ENCODE measurements at regions not wholly inside any gene's neighbourhood (a gene's known extent, or its start where the extent isn't known, plus 50 kb on each side); places are given as distances from the start of the nearest gene placed in this dataset.
"Not testable (repeated sequence)": the region's sequence is repeated elsewhere in the genome, so short reads cannot be mapped to it uniquely, and the experiment has no call there.

DNA sequence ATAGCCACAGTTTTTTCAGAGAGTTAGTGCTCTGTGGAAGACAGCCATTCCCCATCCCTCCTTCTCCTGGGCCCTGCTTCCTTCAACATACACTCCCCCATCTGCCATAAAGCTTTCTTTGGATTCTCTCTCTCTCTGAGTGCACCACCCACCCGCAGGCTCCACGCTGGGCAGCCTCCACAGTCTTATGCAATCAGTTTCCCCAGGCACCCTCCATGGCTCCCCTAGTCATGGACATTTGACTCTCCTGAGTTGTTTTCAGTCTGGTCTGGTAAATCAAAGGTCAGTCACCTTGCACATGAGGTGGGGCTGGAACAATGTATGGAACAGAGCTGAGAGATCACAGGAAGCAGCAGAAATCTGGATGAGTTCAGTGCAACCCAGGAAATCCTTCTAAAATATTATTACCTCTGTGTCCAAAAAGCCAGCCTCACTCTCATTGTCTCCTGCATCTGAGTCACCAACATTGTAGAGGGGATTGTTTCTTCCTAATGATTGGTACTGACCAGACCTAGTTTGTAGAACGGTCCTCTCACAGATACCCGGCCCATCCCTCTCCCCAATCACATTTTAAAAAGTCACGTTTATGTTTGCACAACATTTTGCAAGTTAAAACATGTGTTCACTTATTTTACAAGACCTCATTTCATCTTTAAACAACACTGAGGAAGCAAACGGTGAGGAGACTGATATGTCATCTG, 70.1 kb downstream of the CYCS start:
- Histone ChIP-seq H3K4me1 (ENCODE audit: control insufficient read depth, extremely low read depth, insufficient read depth, low read length) (no peaks in the 10 kb centered on the region), H3K4me3 (replicated peaks in 1 of 4; ENCODE audit: control extremely low read depth in 1 of 4, insufficient read depth in 1 of 4, low read depth in 3 of 4, low read length in 4 of 4) (no peak overlapping the region), H3K79me2 (ENCODE audit: control insufficient read depth, insufficient read depth, low read length) (no peaks in the 10 kb centered on the region), H4K20me1 (ENCODE audit: control insufficient read depth, extremely low read depth, insufficient read depth, low read length) (no peaks in the 10 kb centered on the region), H3K27ac (ENCODE audit: insufficient read depth, low read length) (no peak overlapping the region), H3K4me2 (ENCODE audit: extremely low read depth, insufficient read depth, low read length) (no peak overlapping the region), H3K9me3 (ENCODE audit: control insufficient read depth, insufficient read depth, low read depth, low read length) (no peaks in the 10 kb centered on the region), H3K9ac (ENCODE audit: insufficient read depth, low read length) (no peak overlapping the region), H3K27me3 (ENCODE audit: control insufficient read depth, insufficient read depth, low read length) (peaks cover 7% of the 10 kb centered on the region), H3K36me3 (ENCODE audit: control insufficient read depth, insufficient read depth, low read length) (no peaks in the 10 kb centered on the region), H2AFZ (ENCODE audit: low read length) (no peak overlapping the region)
- DNase-seq (ENCODE audit: low read depth in 2 of 2), result no peak
- TF ChIP-seq, protein P1, sequence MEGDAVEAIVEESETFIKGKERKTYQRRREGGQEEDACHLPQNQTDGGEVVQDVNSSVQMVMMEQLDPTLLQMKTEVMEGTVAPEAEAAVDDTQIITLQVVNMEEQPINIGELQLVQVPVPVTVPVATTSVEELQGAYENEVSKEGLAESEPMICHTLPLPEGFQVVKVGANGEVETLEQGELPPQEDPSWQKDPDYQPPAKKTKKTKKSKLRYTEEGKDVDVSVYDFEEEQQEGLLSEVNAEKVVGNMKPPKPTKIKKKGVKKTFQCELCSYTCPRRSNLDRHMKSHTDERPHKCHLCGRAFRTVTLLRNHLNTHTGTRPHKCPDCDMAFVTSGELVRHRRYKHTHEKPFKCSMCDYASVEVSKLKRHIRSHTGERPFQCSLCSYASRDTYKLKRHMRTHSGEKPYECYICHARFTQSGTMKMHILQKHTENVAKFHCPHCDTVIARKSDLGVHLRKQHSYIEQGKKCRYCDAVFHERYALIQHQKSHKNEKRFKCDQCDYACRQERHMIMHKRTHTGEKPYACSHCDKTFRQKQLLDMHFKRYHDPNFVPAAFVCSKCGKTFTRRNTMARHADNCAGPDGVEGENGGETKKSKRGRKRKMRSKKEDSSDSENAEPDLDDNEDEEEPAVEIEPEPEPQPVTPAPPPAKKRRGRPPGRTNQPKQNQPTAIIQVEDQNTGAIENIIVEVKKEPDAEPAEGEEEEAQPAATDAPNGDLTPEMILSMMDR (conservative IDR thresholded peaks at IDR 0.05 in 1 of 2, IDR thresholded peaks at IDR 0.05 in 1 of 2; ENCODE audit: low read depth in 1 of 2, low read length in 2 of 2), result no peak
- TF ChIP-seq EZH2 (IDR thresholded peaks at IDR 0.05; ENCODE audit: low read length, missing control alignments), result no peak

DNA sequence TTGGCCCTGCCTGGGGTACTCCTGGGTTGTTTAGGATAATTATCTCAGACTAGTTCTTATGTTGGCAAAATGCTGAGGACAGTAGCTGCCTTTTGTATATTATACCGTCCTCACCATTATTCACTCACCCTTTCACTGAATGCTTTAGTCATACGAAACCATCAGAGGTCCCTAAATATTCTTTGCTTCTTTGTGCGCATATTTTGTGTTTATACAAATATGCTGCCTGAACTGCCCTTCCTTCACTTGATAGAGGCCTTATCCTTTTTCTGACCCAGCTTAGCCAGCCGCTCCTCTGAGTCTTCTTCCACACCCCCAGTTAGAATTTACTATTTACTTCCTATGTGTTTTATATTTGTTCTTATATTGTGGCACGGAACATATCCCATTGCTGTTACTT, 70.2 kb upstream of the OSBPL3 start:
- Histone ChIP-seq H3K27me3 (ENCODE audit: control insufficient read depth, insufficient read depth, low read length) (peaks cover 7% of the 10 kb centered on the region), H3K4me3 (replicated peaks in 1 of 4; ENCODE audit: control extremely low read depth in 1 of 4, insufficient read depth in 1 of 4, low read depth in 3 of 4, low read length in 4 of 4) (no peak overlapping the region), H3K36me3 (ENCODE audit: control insufficient read depth, insufficient read depth, low read length) (no peaks in the 10 kb centered on the region), H3K9me3 (ENCODE audit: control insufficient read depth, insufficient read depth, low read depth, low read length) (no peaks in the 10 kb centered on the region), H3K27ac (ENCODE audit: insufficient read depth, low read length) (no peak overlapping the region), H3K4me1 (ENCODE audit: control insufficient read depth, extremely low read depth, insufficient read depth, low read length) (no peaks in the 10 kb centered on the region), H2AFZ (ENCODE audit: low read length) (no peak overlapping the region), H4K20me1 (ENCODE audit: control insufficient read depth, extremely low read depth, insufficient read depth, low read length) (no peaks in the 10 kb centered on the region), H3K79me2 (ENCODE audit: control insufficient read depth, insufficient read depth, low read length) (no peaks in the 10 kb centered on the region), H3K9ac (ENCODE audit: insufficient read depth, low read length) (no peak overlapping the region), H3K4me2 (ENCODE audit: extremely low read depth, insufficient read depth, low read length) (no peak overlapping the region)
- TF ChIP-seq EZH2 (IDR thresholded peaks at IDR 0.05; ENCODE audit: low read length, missing control alignments), result no peak
- TF ChIP-seq, protein P1 (conservative IDR thresholded peaks at IDR 0.05 in 1 of 2, IDR thresholded peaks at IDR 0.05 in 1 of 2; ENCODE audit: low read depth in 1 of 2, low read length in 2 of 2), result no peak
- DNase-seq (ENCODE audit: low read depth in 2 of 2), result no peak

DNA sequence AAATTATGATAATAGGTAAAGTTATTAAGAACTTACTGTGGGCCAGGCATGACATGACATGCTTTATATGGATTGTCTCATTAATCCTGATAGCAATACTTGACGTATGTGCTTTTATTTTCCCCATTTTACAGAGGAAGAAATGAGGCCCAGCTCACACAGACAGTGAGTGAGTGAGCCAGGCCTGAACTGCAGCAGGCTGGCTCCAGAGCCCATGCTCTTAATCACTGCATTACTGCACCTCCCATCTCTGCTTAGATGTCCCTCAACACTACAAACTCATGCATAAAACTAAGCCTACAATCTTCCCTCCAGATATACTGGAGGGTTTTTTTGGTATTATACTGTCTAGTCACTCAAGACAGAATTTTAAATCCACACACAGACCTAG, 68.5 kb upstream of the OSBPL3 start:
- Histone ChIP-seq H3K36me3 (ENCODE audit: control insufficient read depth, insufficient read depth, low read length) (no peaks in the 10 kb centered on the region), H3K27ac (ENCODE audit: insufficient read depth, low read length) (no peak overlapping the region), H3K4me2 (ENCODE audit: extremely low read depth, insufficient read depth, low read length) (no peak overlapping the region), H3K9me3 (ENCODE audit: control insufficient read depth, insufficient read depth, low read depth, low read length) (no peaks in the 10 kb centered on the region), H3K9ac (ENCODE audit: insufficient read depth, low read length) (no peak overlapping the region), H3K79me2 (ENCODE audit: control insufficient read depth, insufficient read depth, low read length) (no peaks in the 10 kb centered on the region), H3K27me3 (ENCODE audit: control insufficient read depth, insufficient read depth, low read length) (peaks cover 7% of the 10 kb centered on the region), H4K20me1 (ENCODE audit: control insufficient read depth, extremely low read depth, insufficient read depth, low read length) (no peaks in the 10 kb centered on the region), H2AFZ (ENCODE audit: low read length) (no peak overlapping the region), H3K4me1 (ENCODE audit: control insufficient read depth, extremely low read depth, insufficient read depth, low read length) (no peaks in the 10 kb centered on the region), H3K4me3 (replicated peaks in 1 of 4; ENCODE audit: control extremely low read depth in 1 of 4, insufficient read depth in 1 of 4, low read depth in 3 of 4, low read length in 4 of 4) (no peak overlapping the region)
- TF ChIP-seq, protein P1 (conservative IDR thresholded peaks at IDR 0.05 in 1 of 2, IDR thresholded peaks at IDR 0.05 in 1 of 2; ENCODE audit: low read depth in 1 of 2, low read length in 2 of 2), result no peak
- no peak for TF ChIP-seq EZH2 (IDR thresholded peaks at IDR 0.05; ENCODE audit: low read length, missing control alignments)
- DNase-seq (ENCODE audit: low read depth in 2 of 2), result no peak

DNA sequence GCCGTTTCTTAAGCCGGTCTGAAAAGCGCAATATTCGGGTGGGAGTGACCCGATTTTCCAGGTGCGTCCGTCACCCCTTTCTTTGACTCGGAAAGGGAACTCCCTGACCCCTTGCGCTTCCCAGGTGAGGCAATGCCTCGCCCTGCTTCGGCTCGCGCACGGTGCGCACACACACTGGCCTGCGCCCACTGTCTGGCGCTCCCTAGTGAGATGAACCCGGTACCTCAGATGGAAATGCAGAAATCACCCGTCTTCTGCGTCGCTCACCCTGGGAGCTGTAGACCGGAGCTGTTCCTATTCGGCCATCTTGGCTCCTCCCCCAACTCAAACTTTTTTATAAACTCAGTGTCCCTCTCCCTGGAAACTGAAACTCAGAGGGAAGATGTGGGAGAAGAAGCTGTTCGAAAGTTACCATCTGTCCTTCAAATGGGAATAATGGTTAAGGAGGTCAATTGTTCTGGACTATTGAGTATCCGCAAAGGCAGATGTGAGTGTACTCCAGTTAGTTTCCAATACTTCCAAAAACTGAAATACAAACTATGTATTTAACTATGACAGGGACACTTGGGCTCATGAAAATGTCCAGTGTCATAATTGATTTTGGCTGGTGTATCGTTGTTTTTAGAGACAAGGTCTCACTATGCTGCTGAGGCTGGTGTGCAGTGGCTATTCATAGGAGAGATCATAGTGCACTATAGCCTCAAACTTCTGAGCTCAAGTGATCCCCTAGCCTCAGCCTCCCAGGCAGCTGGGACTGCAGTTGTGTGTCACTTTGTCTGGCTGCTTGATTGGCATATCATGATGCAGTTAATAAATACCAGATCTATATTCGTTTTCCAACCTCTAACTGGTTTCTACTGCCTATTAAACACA, 67.8 kb upstream of the OSBPL3 start:
- H3K4me2 ChIP-seq (ENCODE audit: extremely low read depth, insufficient read depth, low read length); H3K27me3 ChIP-seq (ENCODE audit: control insufficient read depth, insufficient read depth, low read length); H3K9me3 ChIP-seq (ENCODE audit: control insufficient read depth, insufficient read depth, low read depth, low read length); H3K4me1 ChIP-seq (ENCODE audit: control insufficient read depth, extremely low read depth, insufficient read depth, low read length); H2AFZ ChIP-seq (ENCODE audit: low read length); H3K79me2 ChIP-seq (ENCODE audit: control insufficient read depth, insufficient read depth, low read length); DNase-seq (ENCODE audit: low read depth in 2 of 2); H4K20me1 ChIP-seq (ENCODE audit: control insufficient read depth, extremely low read depth, insufficient read depth, low read length); H3K4me3 ChIP-seq (replicated peaks in 1 of 4; ENCODE audit: control extremely low read depth in 1 of 4, insufficient read depth in 1 of 4, low read depth in 3 of 4, low read length in 4 of 4); H3K9ac ChIP-seq (ENCODE audit: insufficient read depth, low read length); H3K27ac ChIP-seq (ENCODE audit: insufficient read depth, low read length); H3K36me3 ChIP-seq (ENCODE audit: control insufficient read depth, insufficient read depth, low read length): not testable (repeated sequence)

All from fibroblast of lung (primary cell).